ENCODE measurements at regions not wholly inside any gene's neighbourhood (a gene's known extent, or its start where the extent isn't known, plus 50 kb on each side); places are given as distances from the start of the nearest gene placed in this dataset.

DNA sequence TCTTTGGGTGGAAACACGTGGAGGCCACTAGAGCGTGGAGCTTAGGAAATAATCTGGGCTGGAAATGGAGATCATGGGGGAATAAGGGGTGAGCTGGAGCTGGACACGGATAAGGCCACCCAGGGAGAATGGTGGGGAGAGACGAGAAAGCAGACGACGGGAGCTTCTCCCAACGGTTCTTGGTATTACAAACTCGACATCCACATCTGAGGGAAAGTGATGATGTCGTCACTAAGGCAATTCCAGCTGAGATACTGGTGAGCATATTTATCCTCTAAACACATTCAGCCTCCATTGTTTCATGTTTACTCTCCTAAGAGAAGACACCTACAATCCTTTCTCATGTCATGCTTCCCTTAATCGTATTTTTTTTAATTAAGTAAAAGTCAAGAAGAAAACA lies 50.2 kb upstream of the SNX9 start (continued):
- no peak for TF ChIP-seq ZNF274 (IDR thresholded peaks at IDR 0.05; ENCODE audit: low read depth, low read length)
- TF ChIP-seq EZH2phosphoT487 (IDR thresholded peaks at IDR 0.05; ENCODE audit: borderline replicate concordance): no peak
- TF ChIP-seq CEBPB (IDR thresholded peaks at IDR 0.05; ENCODE audit: low read depth): no peak

All from HCT116 (cell line).